K562 (cell line): ENCODE measurements at regions not wholly inside any gene's neighbourhood (a gene's known extent, or its start where the extent isn't known, plus 50 kb on each side); places are given as distances from the start of the nearest gene placed in this dataset.

Experiments
- ATAC-seq: fragments of 200-7000 bp; cut with Tn5 transposase; 3 replicates; pipeline ENCODE4 v1.9.1; 2020; ENCODE audit warnings: moderate library complexity
- BruUV-seq: library from RNA; stranded (reverse); fragments of 400-500 nt; replicated peaks from 2 replicates; lab custom pipeline; 2021; lab: Mats Ljungman, UMichigan
- CTCF ChIA-PET: fragments of 300-600 bp; formaldehyde crosslinking; extraction: SDS; loops from one replicate; lab custom pipeline; 2021; ENCODE audit warnings: low intra/inter-chr PET ratio; lab: Yijun Ruan, JAX
- POLR2A ChIA-PET: fragments of 300-600, 350-650 bp; sonication (Branson Sonifier 250); formaldehyde crosslinking; extraction: SDS; loops from one replicate; lab custom pipeline; 2021; ENCODE audit warnings: antibody characterized with exemption, inconsistent platforms; lab: Yijun Ruan, JAX
- DNase-seq, 4 experiments: peaks; one replicate each; pipeline versions ENCODE4 v3.0.0 to v3.0.0-alpha.2; 2011 to 2018; ENCODE audit warnings: low spot score in 3 of 4, mixed read lengths in 3 of 4; ENCODE audit errors: extremely low read depth in 1 of 4
- FAIRE-seq: peaks from 2 replicates; lab custom pipeline; 2011; peaks lifted over from hg19 to GRCh38; lab: Jason Lieb, UNC
- H2AFZ ChIP-seq: 2 replicates; pipeline ENCODE4 v1.6.0; 2011; ENCODE audit warnings: low read depth, low read length, control low read depth, inconsistent platforms
- H3K27ac ChIP-seq: fragments of 200-600 bp; 3 replicates; pipeline ENCODE4 v1.8.0; 2011; ENCODE audit warnings: low read depth, mild to moderate bottlenecking, control low read depth, inconsistent platforms, low read length, moderate library complexity, mixed read lengths; ENCODE audit errors: extremely low read depth
- H3K27me3 ChIP-seq, 2 experiments: fragments of 300-600 bp in 1 of 2; 2 replicates in 1 of 2; 3 replicates in 1 of 2; pipeline versions ENCODE4 v1.6.0 to v1.8.0; 2011; ENCODE audit warnings: inconsistent platforms in 2 of 2, low read length in 2 of 2, mild to moderate bottlenecking in 1 of 2, mixed read lengths in 1 of 2, moderate library complexity in 1 of 2; ENCODE audit not compliant: control insufficient read depth in 2 of 2, insufficient read depth in 2 of 2
- H3K36me3 ChIP-seq: fragments of 300-600 bp; 3 replicates; pipeline ENCODE4 v1.8.0; 2011; ENCODE audit warnings: mild to moderate bottlenecking, low read length, inconsistent platforms; ENCODE audit not compliant: control insufficient read depth, insufficient read depth
- H3K4me1 ChIP-seq, 2 experiments: fragments of 200-600 bp in 1 of 2; replicated peaks in 1 of 2; 2 replicates in 1 of 2; 3 replicates in 1 of 2; pipeline versions ENCODE4 v1.5.1 to v1.8.0; 2011; ENCODE audit warnings: inconsistent platforms in 2 of 2, low read length in 2 of 2, mild to moderate bottlenecking in 1 of 2, mixed read lengths in 1 of 2, moderate library complexity in 1 of 2; ENCODE audit not compliant: control insufficient read depth in 2 of 2, insufficient read depth in 2 of 2
- H3K4me2 ChIP-seq: 2 replicates; pipeline ENCODE4 v1.6.1; 2011; ENCODE audit warnings: low read length, control low read depth, inconsistent platforms, mixed read lengths; ENCODE audit not compliant: insufficient read depth
- H3K4me3 ChIP-seq: fragments of 200-600 bp; sonication (generic), shearing (Covaris generic); 2 replicates; pipeline ENCODE4 v1.5.1; 2016; ENCODE audit warnings: control low read depth, inconsistent platforms
- H3K79me2 ChIP-seq: fragments of 200-600 bp; 3 replicates; pipeline ENCODE4 v1.8.0; 2011; ENCODE audit warnings: low read length, inconsistent platforms; ENCODE audit not compliant: control insufficient read depth, insufficient read depth
- H3K9ac ChIP-seq, 2 experiments: 2 replicates each; pipeline versions ENCODE4 v1.6.0 to v1.6.1; 2011; ENCODE audit warnings: low read depth in 2 of 2, low read length in 2 of 2, control low read depth in 1 of 2, inconsistent platforms in 1 of 2, mild to moderate bottlenecking in 1 of 2, mixed read lengths in 1 of 2; ENCODE audit not compliant: insufficient read depth in 1 of 2
- H3K9me1 ChIP-seq: one replicate; pipeline ENCODE4 v1.6.0; 2011; ENCODE audit warnings: inconsistent platforms, mild to moderate bottlenecking, low read length, moderate library complexity; ENCODE audit not compliant: control insufficient read depth, insufficient read depth
- H3K9me3 ChIP-seq: replicated peaks from 2 replicates; pipeline ENCODE4 v1.5.1; 2011; ENCODE audit warnings: low read depth, low read length, inconsistent platforms; ENCODE audit not compliant: control insufficient read depth, insufficient read depth
- H4K20me1 ChIP-seq: replicated peaks from 2 replicates; pipeline ENCODE4 v1.6.1; 2011; ENCODE audit warnings: low read length, inconsistent platforms, mixed read lengths; ENCODE audit not compliant: control insufficient read depth, insufficient read depth
- HEY1 ChIP-seq: fragments of 250-450 bp; sonication (Bioruptor Pico); IDR thresholded peaks from 2 replicates; pipeline ENCODE4 v1.5.0; 2020; ENCODE audit warnings: mild to moderate bottlenecking, moderate library complexity, borderline replicate concordance
- LARP7 ChIP-seq: fragments of 450-650 bp; IDR thresholded peaks from 2 replicates; pipeline ENCODE4 v1.6.1; 2016
- NONO ChIP-seq, 2 experiments: fragments of 200-400 bp in 1 of 2; fragments of 450-650 bp in 1 of 2; formaldehyde crosslinking in 1 of 2; IDR thresholded peaks; 2 replicates each; pipeline ENCODE4 v1.6.1; 2017; ENCODE audit warnings: low read depth in 2 of 2, mild to moderate bottlenecking in 2 of 2, moderate library complexity in 2 of 2, low read length in 1 of 2
- TCF7L2 ChIP-seq: fragments of 150-350 bp; IDR thresholded peaks from 2 replicates; pipeline ENCODE4 v1.6.1; 2016; ENCODE audit warnings: low read depth, mild to moderate bottlenecking, low read length, moderate library complexity
- WHSC1 ChIP-seq: IDR thresholded peaks from one replicate; pipeline ENCODE4 v1.6.1; 2012; ENCODE audit warnings: low read length, control low read depth, inconsistent platforms
- ZNF134 ChIP-seq: fragments of 250-450 bp; sonication (Bioruptor Pico); conservative IDR thresholded peaks from 2 replicates; pipeline ENCODE4 v1.4.0; 2020
- ZNF175 ChIP-seq: fragments of 200-800 bp; sonication (Bioruptor generic); IDR thresholded peaks from 2 replicates; pipeline ENCODE4 v1.6.1; 2016; ENCODE audit warnings: low read depth, mild to moderate bottlenecking, missing genetic modification characterization, missing compliant biosample characterization
- ZNF197 ChIP-seq: fragments of 200-800 bp; sonication (Bioruptor generic); IDR thresholded peaks from 2 replicates; pipeline ENCODE4 v1.6.1; 2016; ENCODE audit warnings: low read depth, missing genetic modification characterization, missing compliant biosample characterization
- ZNF232 ChIP-seq: sonication (generic); formaldehyde crosslinking; IDR thresholded peaks from 2 replicates; pipeline ENCODE4 v1.8.0; 2022; ENCODE audit warnings: mild to moderate bottlenecking, missing genetic modification reagents
- WGBS: fragments of 100-300 bp; shearing (Covaris generic); methylation state at CpG from one replicate; pipeline ENCODE4 v1.1.6; 2016; ENCODE audit warnings: low coverage, mixed read lengths; ENCODE audit not compliant: insufficient coverage; ENCODE audit errors: missing lambda C conversion rate; 5-methylcytosine and 5-hydroxymethylcytosine counted together
- in situ Hi-C: fragments of 300-500 bp; cut with MboI; formaldehyde crosslinking; loops from 4 replicates; pipeline ENCODE4 v1.15.0; 2018; ENCODE audit warnings: inconsistent platforms, mixed read lengths
- intact Hi-C: fragments of 100-400 bp; cut with micrococcal nuclease; formaldehyde crosslinking; loops from 2 replicates; pipeline ENCODE4 v1.14.2; 2022
- TF ChIP-seq, protein P1 (sequence below), 2 experiments: fragments of 450-650 bp in 1 of 2; sonication (generic) in 1 of 2; formaldehyde crosslinking; conservative IDR thresholded peaks; 2 replicates each; pipeline versions ENCODE4 v1.4.0 to v1.8.1; 2020 to 2022; ENCODE audit warnings: mild to moderate bottlenecking in 1 of 2, missing genetic modification reagents in 1 of 2

DNA sequence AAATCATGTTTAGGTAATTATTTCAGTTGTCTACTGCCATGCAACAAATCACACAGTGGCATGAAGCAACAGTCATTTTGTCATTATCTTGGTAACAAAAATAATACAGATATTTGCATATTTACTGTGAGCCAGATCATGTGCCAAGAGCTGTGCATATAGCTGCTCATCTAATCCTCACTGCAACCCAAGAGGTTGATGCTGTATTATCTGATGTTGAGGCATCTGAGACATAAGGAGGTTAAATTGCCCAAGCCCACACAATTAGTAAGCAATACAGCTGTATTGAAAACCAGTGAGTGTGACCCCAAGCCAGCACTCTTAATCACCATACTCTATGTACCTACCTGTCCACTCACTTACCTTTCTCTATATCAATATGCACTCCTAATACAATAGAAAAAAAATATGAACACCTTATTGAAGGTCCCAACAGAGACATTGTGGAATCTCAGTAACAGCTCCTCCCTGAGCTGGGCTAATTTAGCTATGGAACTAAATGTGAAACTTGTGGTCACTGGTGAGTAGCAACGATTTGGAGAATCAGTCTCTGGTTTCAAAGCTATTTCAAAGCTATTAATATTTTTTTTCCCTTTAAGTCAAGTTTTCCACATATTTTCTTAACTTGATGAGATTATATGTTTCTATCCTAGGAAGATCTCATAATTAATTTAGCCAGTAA is 185.2 kb downstream of the KLF12 start:
- Histone ChIP-seq H3K4me2 (no peak overlapping the region), H4K20me1 (no peaks in the 10 kb centered on the region), H3K4me1 (no peaks in the 10 kb centered on the region), H3K9me1 (no peaks in the 10 kb centered on the region), H3K9ac (no peak overlapping the region), H3K36me3 (no peaks in the 10 kb centered on the region), H3K4me3 (no peak overlapping the region), H2AFZ (no peak overlapping the region), H3K79me2 (no peaks in the 10 kb centered on the region), H3K27ac (no peak overlapping the region), H3K9me3 (no peaks in the 10 kb centered on the region; the same call in 1 of the 2 replicates), H3K27me3 (no peaks in the 10 kb centered on the region)
- WGBS, result 0% methylated on average over 1 of the region's 1 CpG
- FAIRE-seq (no peak), ATAC-seq (no peak), DNase-seq (no peak)
- POLR2A ChIA-PET, result no interaction called here
- CTCF ChIA-PET, result no interaction called here
- no TSS peak for BruUV-seq
- TF ChIP-seq HEY1 (no peak), ZNF232 (no peak), ZNF197 (CRISPR knock-in tag) (no peak), LARP7 (no peak), NONO (IDR thresholded peaks at IDR 0.05; ENCODE audit: low read depth in 2 of 2, low read length in 1 of 2) (no peak), ZNF134 (CRISPR knock-in tag) (no peak), WHSC1 (no peak), ZNF175 (CRISPR knock-in tag) (no peak), TCF7L2 (no peak)
- TF ChIP-seq, protein P1, sequence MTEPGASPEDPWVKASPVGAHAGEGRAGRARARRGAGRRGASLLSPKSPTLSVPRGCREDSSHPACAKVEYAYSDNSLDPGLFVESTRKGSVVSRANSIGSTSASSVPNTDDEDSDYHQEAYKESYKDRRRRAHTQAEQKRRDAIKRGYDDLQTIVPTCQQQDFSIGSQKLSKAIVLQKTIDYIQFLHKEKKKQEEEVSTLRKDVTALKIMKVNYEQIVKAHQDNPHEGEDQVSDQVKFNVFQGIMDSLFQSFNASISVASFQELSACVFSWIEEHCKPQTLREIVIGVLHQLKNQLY (CRISPR knock-in tag; conservative IDR thresholded peaks at IDR 0.05), result no peak
- in situ Hi-C loops (no loop called here), intact Hi-C loops (no loop called here)
